PC-3 (cell line): ENCODE measurements at regions not wholly inside any gene's neighbourhood (a gene's known extent, or its start where the extent isn't known, plus 50 kb on each side); places are given as distances from the start of the nearest gene placed in this dataset.

Experiments
- ATAC-seq: fragments of 200-7000 bp; cut with Tn5 transposase; 2 replicates; pipeline ENCODE4 v1.9.1; 2020; ENCODE audit warnings: mild to moderate bottlenecking, moderate library complexity
- BruUV-seq: library from RNA; stranded (reverse); fragments of 400-500 nt; replicated peaks from 2 replicates; lab custom pipeline; 2021; lab: Mats Ljungman, UMichigan
- CTCF ChIA-PET: fragments of 300-600 bp; sonication (Branson Sonifier 250); formaldehyde crosslinking; loops from one replicate; lab custom pipeline; 2022; ENCODE audit warnings: antibody characterized with exemption; lab: Charles Lee
- POLR2A ChIA-PET: fragments of 300-600 bp; sonication (Branson Sonifier 250); formaldehyde crosslinking; loops from one replicate; lab custom pipeline; 2022; ENCODE audit warnings: antibody characterized with exemption; ENCODE audit not compliant: unreplicated experiment; lab: Charles Lee
- DNase-seq: peaks from one replicate; pipeline ENCODE4 v3.0.0-alpha.2; 2015
- H2AFZ ChIP-seq: fragments of 300-600 bp; sonication (generic); 2 replicates; pipeline ENCODE4 v1.6.0; 2016; ENCODE audit warnings: antibody characterized with exemption, low read length
- H3F3A ChIP-seq: fragments of 300-600 bp; sonication (generic); one replicate; pipeline ENCODE4 v1.6.0; 2017; ENCODE audit warnings: antibody characterized with exemption, low read length, control low read depth, mild to moderate bottlenecking; ENCODE audit not compliant: unreplicated experiment
- H3K27ac ChIP-seq: fragments of 300-600 bp; sonication (generic); 2 replicates; pipeline ENCODE4 v1.5.1; 2016; ENCODE audit warnings: mild to moderate bottlenecking, low read length
- H3K27me3 ChIP-seq: fragments of 300-600 bp; sonication (generic); 2 replicates; pipeline ENCODE4 v1.6.1; 2016; ENCODE audit warnings: low read length, mixed read lengths
- H3K36me3 ChIP-seq: fragments of 300-600 bp; sonication (generic); 2 replicates; pipeline ENCODE4 v1.6.1; 2016; ENCODE audit warnings: low read depth, mixed run types, low read length, mixed read lengths
- H3K4me1 ChIP-seq: fragments of 300-600 bp; sonication (generic); 2 replicates; pipeline ENCODE4 v1.5.1; 2016; ENCODE audit warnings: low read length; ENCODE audit not compliant: insufficient read depth
- H3K4me2 ChIP-seq: fragments of 300-600 bp; sonication (generic); 2 replicates; pipeline ENCODE4 v1.6.0; 2016; ENCODE audit warnings: low read length
- H3K4me3 ChIP-seq: fragments of 300-600 bp; sonication (generic); 2 replicates; pipeline ENCODE4 v1.5.1; 2016; ENCODE audit warnings: mild to moderate bottlenecking, low read length, mixed read lengths
- H3K79me2 ChIP-seq: fragments of 300-600 bp; sonication (generic); 2 replicates; pipeline ENCODE4 v1.6.1; 2017; ENCODE audit warnings: low read length, mixed read lengths
- H3K9ac ChIP-seq: fragments of 300-600 bp; sonication (generic); 2 replicates; pipeline ENCODE4 v1.6.0; 2016; ENCODE audit warnings: mild to moderate bottlenecking, low read length
- H3K9me2 ChIP-seq: fragments of 300-600 bp; sonication (generic); replicated peaks from 2 replicates; pipeline ENCODE4 v1.6.1; 2016; ENCODE audit warnings: mixed run types, low read length, mixed read lengths
- H3K9me3 ChIP-seq: fragments of 300-600 bp; sonication (generic); 2 replicates; pipeline ENCODE4 v1.6.1; 2016; ENCODE audit warnings: low read length, mixed read lengths
- H4K20me1 ChIP-seq: fragments of 300-600 bp; sonication (generic); 2 replicates; pipeline ENCODE4 v1.6.1; 2016; ENCODE audit warnings: low read length, mixed read lengths
- CTCF ChIP-seq: fragments of 300-600 bp; sonication (generic); conservative IDR thresholded peaks from 2 replicates; pipeline ENCODE4 v1.5.1; 2017; ENCODE audit warnings: antibody characterized with exemption, low read depth, mild to moderate bottlenecking, low read length
- EZH2 ChIP-seq: fragments of 300-600 bp; sonication (generic); IDR thresholded peaks from one replicate; pipeline ENCODE4 v1.6.1; 2017; ENCODE audit warnings: antibody characterized with exemption, mild to moderate bottlenecking, low read length; ENCODE audit not compliant: unreplicated experiment
- EZH2phosphoT487 ChIP-seq: fragments of 300-600 bp; sonication (generic); IDR thresholded peaks from 2 replicates; pipeline ENCODE4 v1.6.1; 2018; ENCODE audit warnings: mild to moderate bottlenecking, antibody characterized with exemption, low read length, borderline replicate concordance
- intact Hi-C: fragments of 100-400 bp; cut with micrococcal nuclease; formaldehyde crosslinking; loops from 2 replicates; pipeline ENCODE4 v1.9.0; 2023

GRCh38 chr7:41148521-41148951 lies 554.4 kb downstream of the INHBA start:
- DNase-seq (peak; percentile 97), ATAC-seq (peak; percentile 85)
- ChIA-PET POLR2A (no interaction called here), CTCF (no interaction called here)
- no peaks in the 10 kb centered on the region for H4K20me1 ChIP-seq
- H3F3A ChIP-seq, result peaks cover 6% of the 10 kb centered on the region
- TF ChIP-seq CTCF, result no peak
- no peak for TF ChIP-seq EZH2
- TF ChIP-seq EZH2phosphoT487, result no peak
- intact Hi-C loops, result loop anchor here (1.0 to 2.0 kb wide), 8 partner anchors 36 to 557 kb away; no protein-coding TSS in a partner anchor
- H3K4me3 ChIP-seq, result no peak overlapping the region
- H3K27me3 ChIP-seq, result no peaks in the 10 kb centered on the region
- H3K9ac ChIP-seq, result peak overlapping the region; percentile 83
- no peaks in the 10 kb centered on the region for H3K79me2 ChIP-seq
- no peaks in the 10 kb centered on the region for H3K9me3 ChIP-seq
- peaks cover 48% of the 10 kb centered on the region for H3K4me1 ChIP-seq
- no peak overlapping the region for H2AFZ ChIP-seq
- no peaks in the 10 kb centered on the region for H3K9me2 ChIP-seq
- peak overlapping the region; percentile 63 for H3K4me2 ChIP-seq
- H3K36me3 ChIP-seq, result no peaks in the 10 kb centered on the region
- no TSS peak for BruUV-seq
- H3K27ac ChIP-seq, result peak overlapping the region; percentile 99

- BruUV-seq, result TSS peak; percentile 94
- H3K9ac ChIP-seq, result peak overlapping the region; percentile 83
- peaks cover 6% of the 10 kb centered on the region for H3F3A ChIP-seq
- H4K20me1 ChIP-seq, result no peaks in the 10 kb centered on the region
- TF ChIP-seq CTCF (no peak), EZH2 (no peak), EZH2phosphoT487 (no peak)
- no peaks in the 10 kb centered on the region for H3K9me2 ChIP-seq
- H3K27me3 ChIP-seq, result no peaks in the 10 kb centered on the region
- POLR2A ChIA-PET, result interaction anchor here (0.6 kb wide), 1 partner anchor 41 kb away, joined by 5 read pairs; no protein-coding TSS in a partner anchor
- H3K79me2 ChIP-seq, result no peaks in the 10 kb centered on the region
- CTCF ChIA-PET, result no interaction called here
- H3K4me2 ChIP-seq, result peak overlapping the region; percentile 60
- H3K9me3 ChIP-seq, result no peaks in the 10 kb centered on the region
- H3K36me3 ChIP-seq, result no peaks in the 10 kb centered on the region
- no peak for DNase-seq
- no peak overlapping the region for H3K4me3 ChIP-seq
- no peak overlapping the region for H2AFZ ChIP-seq
- ATAC-seq, result peak; percentile 10; the same call in 1 of the 2 replicates
- H3K4me1 ChIP-seq, result peaks cover 48% of the 10 kb centered on the region
- intact Hi-C loops, result loop anchor here (1.0 to 2.0 kb wide), 8 partner anchors 36 to 557 kb away; no protein-coding TSS in a partner anchor
- H3K27ac ChIP-seq, result peak overlapping the region; percentile 99
These were observed 555.0 kb downstream of the INHBA start for GRCh38 chr7:41147606-41148485.
